CD8-positive, alpha-beta memory T cell (primary cell): ENCODE measurements at regions not wholly inside any gene's neighbourhood (a gene's known extent, or its start where the extent isn't known, plus 50 kb on each side); places are given as distances from the start of the nearest gene placed in this dataset.

ENCODE experiments used
- CTCF ChIA-PET: fragments of 350-600 bp; sonication (Branson Sonifier 250); formaldehyde crosslinking; loops from one replicate; lab custom pipeline; 2021; ENCODE audit warnings: antibody characterized with exemption; lab: Charles Lee
- POLR2A ChIA-PET: fragments of 350-600 bp; sonication (Branson Sonifier 250); formaldehyde crosslinking; loops from one replicate; lab custom pipeline; 2021; ENCODE audit warnings: antibody characterized with exemption; lab: Charles Lee
- DNase-seq, 5 donors: peaks; one replicate each; pipeline versions ENCODE4 v3.0.0 to v3.0.0-alpha.2; 2020 to 2022; ENCODE audit warnings: mixed read lengths in 1 of 5
- H3K27ac ChIP-seq: one replicate; pipeline ENCODE4 v1.7.0; 2013; ENCODE audit warnings: low read depth, mild to moderate bottlenecking, low read length, moderate library complexity
- H3K27me3 ChIP-seq: 2 replicates; pipeline ENCODE4 v1.7.0; 2013; ENCODE audit warnings: low read length, mild to moderate bottlenecking; ENCODE audit not compliant: insufficient read depth, poor library complexity, severe bottlenecking
- H3K36me3 ChIP-seq: 2 replicates; pipeline ENCODE4 v1.7.0; 2013; ENCODE audit warnings: mild to moderate bottlenecking, low read length, moderate library complexity; ENCODE audit not compliant: insufficient read depth
- H3K4me1 ChIP-seq: 2 replicates; pipeline ENCODE4 v1.7.0; 2013; ENCODE audit warnings: mild to moderate bottlenecking, low read length, moderate library complexity; ENCODE audit not compliant: insufficient read depth
- H3K4me3 ChIP-seq: 2 replicates; pipeline ENCODE4 v1.7.0; 2013; ENCODE audit warnings: mild to moderate bottlenecking, low read length
- H3K9me3 ChIP-seq: 2 replicates; pipeline ENCODE4 v1.7.0; 2013; ENCODE audit warnings: mild to moderate bottlenecking, low read length
- H3K27ac Mint-ChIP-seq, 8 donors: one replicate each; pipeline ENCODE4 v1.8.0; 2020 to 2021; ENCODE audit warnings: mixed read lengths in 8 of 8, mild to moderate bottlenecking in 6 of 8, inconsistent platforms in 3 of 8, moderate library complexity in 3 of 8
- H3K27me3 Mint-ChIP-seq, 2 donors: one replicate each; pipeline ENCODE4 v1.8.0; 2020 to 2021; ENCODE audit warnings: mixed read lengths in 2 of 2, mild to moderate bottlenecking in 1 of 2, moderate library complexity in 1 of 2
- H3K36me3 Mint-ChIP-seq, 3 donors: one replicate each; pipeline ENCODE4 v1.8.0; 2020 to 2021; ENCODE audit warnings: mixed read lengths in 3 of 3, inconsistent platforms in 1 of 3, mild to moderate bottlenecking in 1 of 3
- H3K4me1 Mint-ChIP-seq, 3 donors: one replicate each; pipeline ENCODE4 v1.8.0; 2020 to 2021; ENCODE audit warnings: mixed read lengths in 3 of 3, inconsistent platforms in 1 of 3, mild to moderate bottlenecking in 1 of 3
- H3K4me3 Mint-ChIP-seq, 7 donors: one replicate each; pipeline ENCODE4 v1.8.0; 2020 to 2021; ENCODE audit warnings: mixed read lengths in 7 of 7, mild to moderate bottlenecking in 6 of 7, moderate library complexity in 4 of 7, inconsistent platforms in 2 of 7
- H3K9me3 Mint-ChIP-seq, 5 donors: one replicate each; pipeline ENCODE4 v1.8.0; 2020 to 2022; ENCODE audit warnings: mixed read lengths in 5 of 5, mild to moderate bottlenecking in 3 of 5, moderate library complexity in 2 of 5, inconsistent platforms in 1 of 5

DNA sequence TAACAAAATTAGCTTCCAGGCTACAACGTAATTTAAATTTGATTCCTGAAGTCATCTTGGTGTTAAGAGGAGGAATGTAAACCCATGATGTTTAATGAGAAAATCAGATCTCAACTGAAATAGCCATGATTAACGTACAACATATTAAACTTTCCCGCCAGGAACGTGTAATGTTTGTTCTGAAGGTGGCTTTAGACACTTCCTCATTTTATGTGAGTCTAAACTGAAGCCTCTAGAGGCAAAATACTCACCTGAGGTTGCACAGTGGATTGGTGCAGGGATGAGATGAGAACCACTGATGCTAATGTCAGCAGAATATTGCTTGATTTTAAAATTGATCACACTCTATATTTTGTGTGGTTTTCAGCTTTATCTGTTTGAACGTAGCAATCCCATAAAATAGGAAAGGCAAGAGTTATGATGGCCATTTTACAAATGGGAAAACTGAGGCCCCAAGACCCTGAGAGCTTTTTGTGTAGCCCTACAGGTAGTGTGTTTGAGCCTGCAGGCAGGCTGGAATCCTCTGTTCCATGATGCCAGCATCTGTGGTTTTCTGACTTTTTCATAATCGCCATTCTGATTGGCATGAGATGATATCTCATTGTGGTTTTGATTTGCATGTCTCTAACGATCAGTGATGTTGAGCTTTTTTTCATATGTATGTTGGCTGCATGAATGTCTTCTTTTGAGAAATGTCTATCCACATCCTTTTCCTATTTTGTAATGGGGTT lies 243.7 kb upstream of the BMPER start:
- no peak overlapping the region for H3K4me3 ChIP-seq
- H3K4me3 Mint-ChIP-seq = no peak overlapping the region
- H3K27ac ChIP-seq = no peak overlapping the region
- no peak for DNase-seq
- H3K27me3 ChIP-seq = no peaks in the 10 kb centered on the region
- CTCF ChIA-PET = no interaction called here
- no peaks in the 10 kb centered on the region for H3K36me3 ChIP-seq
- no peaks in the 10 kb centered on the region for H3K9me3 ChIP-seq
- POLR2A ChIA-PET = no interaction called here
- peaks cover 0 to 3% (median 0%) of the 10 kb centered on the region in 5 donors for H3K9me3 Mint-ChIP-seq
- no peaks in the 10 kb centered on the region for H3K4me1 ChIP-seq
- H3K4me1 Mint-ChIP-seq = peaks cover 0 to 7% (median 0%) of the 10 kb centered on the region in 3 donors
- H3K27me3 Mint-ChIP-seq = no peaks in the 10 kb centered on the region
- peaks cover 0 to 25% (median 8%) of the 10 kb centered on the region in 3 donors for H3K36me3 Mint-ChIP-seq
- H3K27ac Mint-ChIP-seq = no peak overlapping the region

DNA sequence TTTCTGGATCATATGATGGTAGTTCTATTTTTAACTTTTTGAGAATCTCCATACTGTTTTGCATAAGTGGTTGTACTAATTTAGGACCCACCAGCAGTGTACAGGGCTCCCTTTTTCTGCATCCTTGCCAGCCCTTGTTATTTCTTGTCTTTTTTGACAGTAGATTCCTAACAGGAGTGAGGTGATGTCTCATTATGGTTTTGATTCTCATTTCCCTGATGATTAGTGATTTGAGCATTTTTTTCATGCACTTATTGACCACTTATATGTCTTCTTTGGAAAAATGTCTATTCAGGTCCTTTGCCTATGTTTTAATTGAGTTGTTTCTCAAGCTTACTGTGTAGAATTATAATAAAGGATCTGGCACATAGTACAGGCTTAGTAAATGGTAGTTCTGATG lies 238.8 kb upstream of the BMPER start:
- H3K27ac Mint-ChIP-seq = no peak overlapping the region
- Histone ChIP-seq H3K4me1 (no peaks in the 10 kb centered on the region), H3K9me3 (no peaks in the 10 kb centered on the region), H3K27ac (no peak overlapping the region), H3K4me3 (no peak overlapping the region), H3K36me3 (no peaks in the 10 kb centered on the region), H3K27me3 (no peaks in the 10 kb centered on the region)
- H3K27me3 Mint-ChIP-seq = no peaks in the 10 kb centered on the region
- peaks cover 0 to 3% (median 0%) of the 10 kb centered on the region in 5 donors for H3K9me3 Mint-ChIP-seq
- CTCF ChIA-PET = no interaction called here
- H3K4me3 Mint-ChIP-seq = no peak overlapping the region
- H3K4me1 Mint-ChIP-seq = peaks cover 0 to 5% (median 0%) of the 10 kb centered on the region in 3 donors
- POLR2A ChIA-PET = no interaction called here
- no peak for DNase-seq
- H3K36me3 Mint-ChIP-seq = peaks cover 0 to 23% (median 9%) of the 10 kb centered on the region in 3 donors

DNA sequence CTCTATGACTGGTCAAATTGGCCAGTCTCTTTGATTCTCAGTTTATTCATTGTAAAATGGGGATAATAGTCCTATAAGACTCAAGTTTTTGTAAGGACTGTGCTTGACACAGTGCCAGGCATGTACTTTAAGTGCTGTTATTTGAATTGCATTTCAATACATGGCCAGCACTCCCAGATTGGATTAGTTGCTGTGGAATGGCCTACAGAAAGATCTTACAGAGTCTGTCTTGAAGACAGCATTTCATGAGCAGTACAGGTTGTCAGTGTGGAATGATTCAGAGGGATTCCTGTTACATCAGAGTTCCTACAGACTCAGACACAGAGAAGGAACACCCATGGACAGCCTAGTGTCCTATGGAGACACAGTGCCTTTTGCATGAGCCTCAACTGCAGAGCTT lies 238.1 kb upstream of the BMPER start:
- POLR2A ChIA-PET = no interaction called here
- Mint-ChIP-seq H3K4me1 (no peaks in the 10 kb centered on the region), H3K4me3 (no peak overlapping the region), H3K36me3 (peaks cover 0 to 23% (median 10%) of the 10 kb centered on the region in 3 donors), H3K9me3 (peaks cover 0 to 3% (median 0%) of the 10 kb centered on the region in 5 donors), H3K27me3 (no peaks in the 10 kb centered on the region), H3K27ac (no peak overlapping the region)
- H3K27ac ChIP-seq = no peak overlapping the region
- H3K27me3 ChIP-seq = no peaks in the 10 kb centered on the region
- no peak for DNase-seq
- H3K4me3 ChIP-seq = no peak overlapping the region
- CTCF ChIA-PET = no interaction called here
- H3K4me1 ChIP-seq = no peaks in the 10 kb centered on the region
- H3K36me3 ChIP-seq = no peaks in the 10 kb centered on the region
- H3K9me3 ChIP-seq = no peaks in the 10 kb centered on the region

DNA sequence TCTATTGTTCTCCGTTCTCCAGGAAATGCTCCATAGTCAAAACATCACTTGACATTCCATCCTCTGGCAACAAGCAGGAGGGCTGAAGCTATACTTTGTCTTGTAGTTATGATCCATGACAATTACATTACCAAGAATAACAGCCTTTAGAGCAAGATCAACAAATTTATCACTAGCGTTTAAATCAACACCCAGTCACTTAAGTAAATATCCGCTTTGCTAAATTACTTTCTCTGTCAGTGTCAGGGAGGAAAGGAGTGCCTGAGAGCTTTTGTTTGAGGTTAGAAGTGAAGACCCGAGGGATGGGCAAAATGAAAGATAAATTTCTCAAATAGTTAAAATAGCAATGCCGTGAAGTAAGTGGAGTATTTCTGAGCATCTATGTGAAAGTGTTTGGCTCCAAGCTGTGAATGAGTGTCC lies 236.1 kb upstream of the BMPER start:
- Histone ChIP-seq H3K9me3 (no peaks in the 10 kb centered on the region), H3K36me3 (no peaks in the 10 kb centered on the region), H3K4me1 (no peaks in the 10 kb centered on the region), H3K27ac (no peak overlapping the region), H3K4me3 (no peak overlapping the region), H3K27me3 (no peaks in the 10 kb centered on the region)
- ChIA-PET POLR2A (no interaction called here), CTCF (interaction anchor here (0.6 kb wide), 1 partner anchor 12 kb away, joined by 3 read pairs; no protein-coding TSS in a partner anchor)
- Mint-ChIP-seq H3K9me3 (peaks cover 0 to 3% (median 0%) of the 10 kb centered on the region in 5 donors), H3K27me3 (no peaks in the 10 kb centered on the region), H3K4me1 (no peaks in the 10 kb centered on the region), H3K27ac (no peak overlapping the region), H3K4me3 (no peak overlapping the region), H3K36me3 (peaks cover 0 to 17% (median 5%) of the 10 kb centered on the region in 3 donors)
- no peak for DNase-seq

DNA sequence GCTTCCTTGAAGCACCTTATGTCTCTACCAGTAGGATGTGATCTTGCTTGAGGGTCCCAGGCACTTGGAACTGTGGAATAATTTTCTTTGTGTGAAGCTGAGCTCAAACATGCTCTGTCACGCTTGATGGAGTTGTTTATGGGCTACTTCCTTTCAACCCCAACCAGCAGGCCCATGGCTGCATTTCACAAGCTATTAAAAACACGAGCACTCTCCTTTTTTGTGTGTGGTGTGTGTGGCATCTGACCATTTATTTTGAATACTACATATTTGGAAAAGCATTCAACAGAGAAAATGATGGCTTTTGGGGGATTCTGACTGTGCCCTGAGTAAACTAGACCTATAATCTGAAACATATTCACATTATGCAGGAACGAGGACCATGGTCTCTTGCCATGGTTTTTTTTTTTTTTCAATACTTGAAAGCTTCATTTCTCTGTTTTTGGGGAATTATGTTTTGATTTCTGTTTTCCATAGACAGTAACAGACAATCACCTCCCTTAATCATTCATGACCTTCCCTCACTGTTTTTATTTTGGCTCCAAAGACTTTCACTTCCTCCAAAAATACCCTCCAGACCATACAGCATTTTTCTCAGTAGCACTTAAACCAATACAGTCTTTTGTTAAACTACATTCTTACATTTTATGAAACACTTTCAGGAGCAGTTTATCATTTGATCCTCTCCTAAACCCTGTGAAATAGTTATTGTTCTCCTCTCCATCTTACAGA lies 233.6 kb upstream of the BMPER start:
- H3K9me3 ChIP-seq = no peaks in the 10 kb centered on the region
- POLR2A ChIA-PET = no interaction called here
- H3K27me3 Mint-ChIP-seq = no peaks in the 10 kb centered on the region
- no peaks in the 10 kb centered on the region for H3K9me3 Mint-ChIP-seq
- no peak overlapping the region for H3K4me3 Mint-ChIP-seq
- H3K4me1 Mint-ChIP-seq = no peaks in the 10 kb centered on the region
- H3K36me3 ChIP-seq = no peaks in the 10 kb centered on the region
- CTCF ChIA-PET = no interaction called here
- H3K27ac Mint-ChIP-seq = no peak overlapping the region
- no peaks in the 10 kb centered on the region for H3K4me1 ChIP-seq
- no peak overlapping the region for H3K4me3 ChIP-seq
- no peak for DNase-seq
- no peaks in the 10 kb centered on the region for H3K27me3 ChIP-seq
- H3K36me3 Mint-ChIP-seq = peaks cover 0 to 5% (median 2%) of the 10 kb centered on the region in 3 donors
- H3K27ac ChIP-seq = no peak overlapping the region

DNA sequence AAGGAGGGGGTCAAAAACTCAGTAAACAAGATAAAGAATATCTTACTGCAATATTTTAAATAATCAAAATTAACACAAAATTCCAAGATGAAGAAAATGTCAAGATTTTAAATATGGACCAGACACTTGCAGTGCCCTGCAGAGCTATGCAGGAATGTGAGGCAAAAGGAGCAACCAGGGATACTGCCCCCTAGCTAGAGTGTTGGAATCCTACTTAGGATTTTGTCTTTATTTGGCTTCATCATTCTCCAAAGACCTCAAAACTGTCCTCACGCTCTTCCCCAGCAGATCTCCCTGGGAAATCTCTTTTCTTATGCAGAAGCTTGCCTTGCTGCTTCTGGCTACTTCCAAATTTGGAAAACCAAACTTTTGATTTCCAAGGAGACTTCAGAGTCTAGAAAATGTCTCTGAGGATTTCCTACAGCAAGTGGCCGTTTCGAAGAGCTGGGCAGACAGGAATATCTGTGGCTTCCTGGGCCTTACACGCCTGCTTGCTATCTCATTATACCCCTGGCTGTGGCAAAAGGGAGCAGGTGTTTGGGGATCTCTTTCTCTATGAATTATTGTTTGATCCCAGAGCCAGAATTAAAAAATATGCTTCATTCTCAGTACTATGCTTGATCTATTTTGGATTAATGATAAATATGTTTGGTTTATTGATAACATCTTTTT lies 232.2 kb upstream of the BMPER start:
- Mint-ChIP-seq H3K4me1 (no peaks in the 10 kb centered on the region), H3K27ac (no peak overlapping the region), H3K9me3 (no peaks in the 10 kb centered on the region), H3K36me3 (peaks cover 0 to 5% (median 0%) of the 10 kb centered on the region in 3 donors), H3K4me3 (no peak overlapping the region), H3K27me3 (no peaks in the 10 kb centered on the region)
- POLR2A ChIA-PET = no interaction called here
- no peak for DNase-seq
- CTCF ChIA-PET = no interaction called here
- Histone ChIP-seq H3K9me3 (no peaks in the 10 kb centered on the region), H3K27me3 (no peaks in the 10 kb centered on the region), H3K4me3 (no peak overlapping the region), H3K4me1 (no peaks in the 10 kb centered on the region), H3K27ac (no peak overlapping the region), H3K36me3 (no peaks in the 10 kb centered on the region)

DNA sequence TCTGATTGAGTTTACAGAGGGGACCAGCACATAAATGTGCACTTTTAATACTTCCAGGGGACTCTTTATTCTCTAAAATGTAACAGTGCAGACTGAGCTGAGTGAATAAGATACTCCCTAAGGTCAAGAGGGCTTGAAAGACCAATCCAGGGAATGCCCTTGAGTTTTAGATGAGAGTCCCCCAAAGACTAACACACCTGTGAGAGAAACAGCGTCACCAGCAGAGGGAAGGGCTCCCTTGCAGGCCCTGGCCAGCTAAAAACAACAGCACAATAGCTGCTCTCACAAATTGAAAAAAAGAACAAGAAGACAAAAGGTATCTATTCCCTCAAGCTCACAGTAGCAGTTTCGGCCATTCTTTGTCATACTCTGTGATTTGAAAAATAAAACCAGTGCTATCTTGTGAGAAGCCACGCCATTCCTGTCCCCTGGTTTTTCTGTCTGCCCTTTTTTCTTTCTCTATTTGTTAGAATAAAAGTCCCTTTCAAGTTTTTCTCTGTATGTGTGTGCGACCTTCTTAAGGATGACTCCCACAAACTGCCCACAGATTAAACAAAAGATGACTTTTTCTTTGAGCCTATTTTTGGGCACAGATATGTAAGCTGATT lies 230.4 kb upstream of the BMPER start:
- Mint-ChIP-seq H3K27me3 (no peaks in the 10 kb centered on the region), H3K4me1 (no peaks in the 10 kb centered on the region), H3K27ac (peak overlapping the region in 1 of 8 donors; percentile 44), H3K36me3 (peaks cover 1 to 14% (median 5%) of the 10 kb centered on the region in 3 donors), H3K4me3 (no peak overlapping the region), H3K9me3 (peaks cover 4 to 12% (median 5%) of the 10 kb centered on the region in 5 donors)
- no peaks in the 10 kb centered on the region for H3K27me3 ChIP-seq
- no peaks in the 10 kb centered on the region for H3K4me1 ChIP-seq
- POLR2A ChIA-PET = no interaction called here
- H3K27ac ChIP-seq = no peak overlapping the region
- no peak overlapping the region for H3K4me3 ChIP-seq
- CTCF ChIA-PET = no interaction called here
- no peak for DNase-seq
- no peaks in the 10 kb centered on the region for H3K36me3 ChIP-seq
- H3K9me3 ChIP-seq = no peaks in the 10 kb centered on the region
